Ishikawa (cell line): ENCODE measurements at regions not wholly inside any gene's neighbourhood (a gene's known extent, or its start where the extent isn't known, plus 50 kb on each side); places are given as distances from the start of the nearest gene placed in this dataset.

Experiments used
- CEBPB ChIP-seq: IDR thresholded peaks from 2 replicates; pipeline ENCODE4 v1.6.1; 2012
- EP300 ChIP-seq: IDR thresholded peaks from 2 replicates; pipeline ENCODE4 v1.6.1; 2012; ENCODE audit warnings: borderline replicate concordance
- RAD21 ChIP-seq: IDR thresholded peaks from 2 replicates; pipeline ENCODE4 v1.6.1; 2012; ENCODE audit warnings: low read depth
- TAF1 ChIP-seq: IDR thresholded peaks from 2 replicates; pipeline ENCODE4 v1.6.1; 2012; ENCODE audit warnings: low read depth, mild to moderate bottlenecking
- YY1 ChIP-seq: IDR thresholded peaks from 2 replicates; pipeline ENCODE4 v1.6.1; 2012; ENCODE audit warnings: low read depth
- TF ChIP-seq, protein P1 (sequence below): IDR thresholded peaks from 2 replicates; pipeline ENCODE4 v1.6.1; 2012
- TF ChIP-seq, protein P2 (sequence below): IDR thresholded peaks from 2 replicates; pipeline ENCODE4 v1.6.1; 2012

- TF ChIP-seq EP300 (no peak), RAD21 (no peak), YY1 (no peak), TAF1 (no peak), CEBPB (no peak)
- TF ChIP-seq, protein P1, sequence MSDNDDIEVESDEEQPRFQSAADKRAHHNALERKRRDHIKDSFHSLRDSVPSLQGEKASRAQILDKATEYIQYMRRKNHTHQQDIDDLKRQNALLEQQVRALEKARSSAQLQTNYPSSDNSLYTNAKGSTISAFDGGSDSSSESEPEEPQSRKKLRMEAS, result no peak
- TF ChIP-seq, protein P2, sequence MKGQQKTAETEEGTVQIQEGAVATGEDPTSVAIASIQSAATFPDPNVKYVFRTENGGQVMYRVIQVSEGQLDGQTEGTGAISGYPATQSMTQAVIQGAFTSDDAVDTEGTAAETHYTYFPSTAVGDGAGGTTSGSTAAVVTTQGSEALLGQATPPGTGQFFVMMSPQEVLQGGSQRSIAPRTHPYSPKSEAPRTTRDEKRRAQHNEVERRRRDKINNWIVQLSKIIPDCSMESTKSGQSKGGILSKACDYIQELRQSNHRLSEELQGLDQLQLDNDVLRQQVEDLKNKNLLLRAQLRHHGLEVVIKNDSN, result no peak
Observed at GRCh38 chr5:163303718-163304117, 133.7 kb upstream of the CCNG1 start.
